Breast epithelium (tissue), 4 donors: ENCODE measurements at regions not wholly inside any gene's neighbourhood (a gene's known extent, or its start where the extent isn't known, plus 50 kb on each side); places are given as distances from the start of the nearest gene placed in this dataset.

Experiments used
- DNase-seq, 2 donors: peaks; one replicate each; pipeline ENCODE4 v3.0.0-alpha.2; 2019; ENCODE audit warnings: low spot score in 2 of 2
- H3K27ac ChIP-seq, 2 donors: fragments of 200-600 bp; sonication (generic) in 1 of 2; one replicate each; pipeline ENCODE4 v1.5.1; 2016 to 2019; ENCODE audit warnings: mild to moderate bottlenecking in 1 of 2
- H3K27me3 ChIP-seq, 2 donors: fragments of 200-600 bp; sonication (generic) in 1 of 2; one replicate each; pipeline versions ENCODE4 v1.5.1 to v1.6.0; 2017 to 2019; ENCODE audit warnings: control low read depth in 1 of 2, mild to moderate bottlenecking in 1 of 2
- H3K36me3 ChIP-seq: fragments of 200-600 bp; one replicate; pipeline ENCODE4 v1.5.1; 2019
- H3K4me1 ChIP-seq, 2 donors: fragments of 200-600 bp; sonication (generic); one replicate each; pipeline ENCODE4 v1.5.1; 2016 to 2019; ENCODE audit warnings: control low read depth in 1 of 2
- H3K4me3 ChIP-seq, 3 donors: fragments of 200-600 bp; sonication (generic); 1 replicate in 2 of 3; 2 replicates in 1 of 3; pipeline ENCODE4 v1.5.1; 2016 to 2019; ENCODE audit warnings: mild to moderate bottlenecking in 3 of 3, moderate library complexity in 2 of 3
- H3K9me3 ChIP-seq, 2 donors: fragments of 200-600 bp; sonication (generic) in 1 of 2; one replicate each; pipeline ENCODE4 v1.5.1; 2016 to 2019; ENCODE audit warnings: control low read depth in 1 of 2
- CTCF ChIP-seq, 3 donors: fragments of 450-650 bp; IDR thresholded peaks; one replicate each; pipeline ENCODE4 v1.5.1; 2016 to 2017; ENCODE audit warnings: antibody characterized with exemption in 3 of 3, mild to moderate bottlenecking in 3 of 3, moderate library complexity in 3 of 3
- POLR2A ChIP-seq: fragments of 450-650 bp; IDR thresholded peaks from one replicate; pipeline ENCODE4 v1.6.1; 2016; ENCODE audit warnings: antibody characterized with exemption, mild to moderate bottlenecking, moderate library complexity
- POLR2AphosphoS5 ChIP-seq, 3 donors: sonication (generic); formaldehyde crosslinking; IDR thresholded peaks; one replicate each; pipeline ENCODE4 v1.6.1; 2017; ENCODE audit warnings: antibody characterized with exemption in 3 of 3
- intact Hi-C: fragments of 100-400 bp; cut with DNase I; formaldehyde crosslinking; loops from one replicate; pipeline ENCODE4 v1.15.1; 2023; ENCODE audit warnings: low total_unique reads

- TF ChIP-seq POLR2A (no peak), CTCF (IDR thresholded peaks at IDR 0.05) (no peak), POLR2AphosphoS5 (IDR thresholded peaks at IDR 0.05) (no peak)
- H3K9me3 ChIP-seq: peaks cover 0 to 16% of the 10 kb centered on the region in 2 donors
- no peak for DNase-seq
- H3K4me3 ChIP-seq: no peak overlapping the region
- intact Hi-C loops: no loop called here
- no peaks in the 10 kb centered on the region for H3K4me1 ChIP-seq
- H3K36me3 ChIP-seq: no peaks in the 10 kb centered on the region
- no peak overlapping the region for H3K27ac ChIP-seq
- H3K27me3 ChIP-seq: no peaks in the 10 kb centered on the region
Observed at GRCh38 chr3:106882297-106882696, 494.9 kb upstream of the CCDC54 start.

DNA sequence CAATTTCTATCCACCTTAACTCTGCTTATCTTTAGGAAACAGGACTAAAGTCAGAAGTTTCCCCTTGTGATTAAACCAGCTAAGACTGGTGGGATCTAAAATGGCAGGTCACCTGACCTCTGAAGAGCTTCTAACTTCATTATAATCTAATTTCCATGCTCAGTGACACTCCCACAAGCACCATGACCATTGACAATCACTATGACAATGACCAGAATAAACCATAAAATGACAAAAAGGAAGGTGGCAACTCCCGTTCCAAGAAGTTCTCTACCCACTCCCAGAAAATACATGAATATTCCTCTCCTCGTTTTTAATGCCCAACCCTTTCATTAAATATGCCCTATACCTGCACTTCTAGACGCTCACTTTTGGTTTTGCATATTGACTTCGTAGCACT lies 471.2 kb upstream of the CCDC54 start:
- H3K36me3 ChIP-seq: no peaks in the 10 kb centered on the region
- no peaks in the 10 kb centered on the region for H3K9me3 ChIP-seq
- no peak for DNase-seq
- H3K27me3 ChIP-seq: no peaks in the 10 kb centered on the region
- no peak overlapping the region for H3K27ac ChIP-seq
- no peaks in the 10 kb centered on the region for H3K4me1 ChIP-seq
- TF ChIP-seq POLR2A: no peak
- no peak for TF ChIP-seq CTCF (IDR thresholded peaks at IDR 0.05)
- TF ChIP-seq POLR2AphosphoS5 (IDR thresholded peaks at IDR 0.05): no peak
- H3K4me3 ChIP-seq: no peak overlapping the region
- intact Hi-C loops: no loop called here

DNA sequence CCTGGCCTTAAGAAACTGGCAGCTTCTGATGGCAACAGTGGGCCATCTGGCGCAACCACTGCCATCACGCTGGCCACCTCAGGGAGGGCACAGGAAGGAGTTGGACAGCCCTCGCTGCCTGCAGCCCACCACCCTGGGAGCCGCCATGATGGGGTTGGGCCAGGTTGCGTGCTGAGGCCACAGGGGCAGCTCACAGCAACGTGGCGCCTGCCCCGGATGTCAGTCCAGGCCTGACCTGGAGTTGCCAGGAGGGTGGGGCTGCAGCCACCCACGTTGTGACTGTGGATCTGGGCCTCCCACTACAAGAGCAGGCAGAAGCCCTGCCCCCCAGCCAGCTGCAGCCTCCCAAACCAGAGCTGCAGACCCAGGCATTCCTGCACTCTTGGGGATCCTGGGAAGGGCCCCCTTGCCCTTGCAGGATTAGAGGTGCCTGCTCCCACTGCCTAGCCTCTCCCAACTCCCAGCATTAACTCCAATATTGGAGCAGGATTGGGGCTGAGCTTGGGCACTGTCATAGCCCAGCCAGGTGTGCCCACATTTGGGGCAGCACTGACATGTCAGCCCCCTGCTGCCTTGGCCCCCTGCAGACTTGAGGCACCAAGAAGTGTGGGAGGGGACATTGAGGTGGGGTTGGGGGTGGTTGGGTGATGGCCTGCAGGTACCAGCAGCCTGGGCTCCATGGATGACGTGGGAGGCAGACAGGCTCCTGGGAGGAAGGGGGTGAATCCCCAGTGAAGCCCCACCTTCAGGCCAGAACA lies 468.9 kb upstream of the CCDC54 start:
- Histone ChIP-seq H3K4me1 (no peaks in the 10 kb centered on the region), H3K27ac (no peak overlapping the region), H3K36me3 (no peaks in the 10 kb centered on the region), H3K27me3 (no peaks in the 10 kb centered on the region), H3K9me3 (no peaks in the 10 kb centered on the region), H3K4me3 (no peak overlapping the region)
- DNase-seq: no peak
- TF ChIP-seq POLR2AphosphoS5 (IDR thresholded peaks at IDR 0.05) (no peak), POLR2A (no peak), CTCF (IDR thresholded peaks at IDR 0.05) (no peak)
- intact Hi-C loops: no loop called here

- Histone ChIP-seq H3K36me3 (no peaks in the 10 kb centered on the region), H3K4me3 (no peak overlapping the region), H3K9me3 (no peaks in the 10 kb centered on the region), H3K27ac (no peak overlapping the region), H3K27me3 (no peaks in the 10 kb centered on the region), H3K4me1 (no peaks in the 10 kb centered on the region)
- DNase-seq: no peak
- intact Hi-C loops: no loop called here
- TF ChIP-seq CTCF (IDR thresholded peaks at IDR 0.05) (no peak), POLR2A (no peak), POLR2AphosphoS5 (IDR thresholded peaks at IDR 0.05) (no peak)
Observed at GRCh38 chr3:106913111-106913698, 464.0 kb upstream of the CCDC54 start.

- no peak for TF ChIP-seq POLR2AphosphoS5 (IDR thresholded peaks at IDR 0.05)
- no peak for TF ChIP-seq CTCF (IDR thresholded peaks at IDR 0.05)
- no peak for TF ChIP-seq POLR2A
- Histone ChIP-seq H3K4me1 (no peaks in the 10 kb centered on the region), H3K27me3 (no peaks in the 10 kb centered on the region), H3K36me3 (no peaks in the 10 kb centered on the region), H3K9me3 (no peaks in the 10 kb centered on the region), H3K4me3 (no peak overlapping the region), H3K27ac (no peak overlapping the region)
- intact Hi-C loops: no loop called here
- DNase-seq: no peak
Observed at GRCh38 chr3:106913966-106914365, 463.3 kb upstream of the CCDC54 start.
